HG03139 (cell line): ENCODE measurements at regions not wholly inside any gene's neighbourhood (a gene's known extent, or its start where the extent isn't known, plus 50 kb on each side); places are given as distances from the start of the nearest gene placed in this dataset.
"Not testable (repeated sequence)": the region's sequence is repeated elsewhere in the genome, so short reads cannot be mapped to it uniquely, and the experiment has no call there.

Experiments used
- ATAC-seq: cut with Tn5 transposase; IDR thresholded peaks from one replicate; pipeline ENCODE4 v1.9.1; 2021; ENCODE audit not compliant: unreplicated experiment

- ATAC-seq = no peak
Measured at GRCh38 chr4:131113273-131113672, 2017.3 kb downstream of the C4orf33 start.

GRCh38 chr4:131113704-131114103 is 2017.8 kb downstream of the C4orf33 start:
- no peak for ATAC-seq

DNA sequence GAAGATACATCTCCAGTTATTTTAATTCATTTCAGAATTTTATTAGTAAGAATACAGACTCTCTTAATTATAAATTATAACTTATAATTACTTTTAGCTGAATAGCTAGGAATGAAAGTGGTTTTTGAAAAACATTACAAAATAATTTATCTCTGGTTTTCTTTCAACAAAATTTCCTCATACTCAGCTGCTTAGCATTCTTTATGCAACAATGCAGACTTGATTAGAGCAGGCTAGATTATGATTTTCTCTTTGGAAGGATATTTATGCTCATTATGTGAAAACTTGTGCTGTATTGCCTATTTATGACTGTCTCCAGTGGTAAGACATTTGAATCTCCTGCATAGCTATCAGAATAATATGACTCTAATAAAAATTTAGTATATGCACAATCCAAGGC is 2023.7 kb downstream of the C4orf33 start:
- ATAC-seq = no peak

DNA sequence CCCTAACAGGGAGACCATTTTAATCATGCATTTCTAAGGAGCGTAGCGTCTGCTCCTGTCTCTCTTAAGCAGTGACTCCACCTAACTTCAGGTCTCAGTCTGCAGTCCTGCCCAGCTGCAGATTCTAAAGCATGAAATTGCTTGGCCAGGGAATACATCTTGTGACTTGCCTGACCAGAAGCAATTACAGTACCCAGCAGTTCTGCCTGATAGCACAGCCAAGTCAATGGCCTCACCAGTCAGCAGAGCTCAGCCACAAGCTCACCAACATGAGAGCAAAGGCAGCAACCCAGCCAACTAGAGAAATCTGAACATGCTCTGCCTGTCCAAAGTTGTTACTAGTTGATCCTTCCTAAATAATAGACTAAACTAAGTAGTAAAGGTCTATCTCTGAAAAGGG is 2011.9 kb upstream of the PCDH10 start:
- ATAC-seq = no peak

- no peak for ATAC-seq
Measured at GRCh38 chr4:131159261-131159660, 1989.8 kb upstream of the PCDH10 start.

DNA sequence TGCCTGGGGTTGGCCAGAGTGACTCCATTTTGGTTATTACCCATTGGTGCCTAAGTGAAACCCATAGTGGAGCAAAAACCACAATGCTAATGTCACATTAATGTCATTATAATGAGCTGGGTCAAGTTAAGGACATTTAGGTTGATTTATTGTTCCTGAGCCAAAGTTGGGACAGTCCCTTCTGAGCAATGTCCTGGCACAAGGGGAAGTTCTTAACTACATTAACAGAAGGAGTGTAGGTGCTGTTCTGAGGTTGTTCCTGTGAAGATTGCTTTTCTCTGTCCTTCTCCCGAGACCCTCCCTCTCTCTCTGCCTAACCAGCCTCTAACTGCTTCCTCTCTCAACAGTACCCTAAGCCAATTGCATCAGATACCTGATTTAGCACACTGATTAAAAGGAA is 1956.8 kb upstream of the PCDH10 start:
- ATAC-seq = no peak

GRCh38 chr4:131207589-131207988 is 1941.5 kb upstream of the PCDH10 start:
- no peak for ATAC-seq

DNA sequence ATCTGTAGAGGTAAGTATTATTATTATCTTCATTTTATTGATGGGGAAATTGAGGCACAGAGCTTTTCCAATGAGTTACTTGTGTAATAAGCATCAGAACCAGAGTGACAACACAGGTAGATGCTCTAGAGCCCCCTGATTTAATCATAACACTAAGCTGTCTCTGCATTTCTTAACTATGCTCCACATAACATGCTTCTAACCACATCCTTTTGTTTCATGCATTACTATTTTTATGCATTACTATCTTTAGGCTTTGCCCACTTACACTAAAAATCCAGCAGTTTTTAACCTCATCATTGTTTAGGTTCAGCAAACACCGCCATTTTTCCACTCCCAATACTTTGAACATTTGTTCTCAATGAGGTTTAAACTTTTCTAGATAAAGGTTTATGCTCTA is 1900.8 kb upstream of the PCDH10 start:
- ATAC-seq = no peak

DNA sequence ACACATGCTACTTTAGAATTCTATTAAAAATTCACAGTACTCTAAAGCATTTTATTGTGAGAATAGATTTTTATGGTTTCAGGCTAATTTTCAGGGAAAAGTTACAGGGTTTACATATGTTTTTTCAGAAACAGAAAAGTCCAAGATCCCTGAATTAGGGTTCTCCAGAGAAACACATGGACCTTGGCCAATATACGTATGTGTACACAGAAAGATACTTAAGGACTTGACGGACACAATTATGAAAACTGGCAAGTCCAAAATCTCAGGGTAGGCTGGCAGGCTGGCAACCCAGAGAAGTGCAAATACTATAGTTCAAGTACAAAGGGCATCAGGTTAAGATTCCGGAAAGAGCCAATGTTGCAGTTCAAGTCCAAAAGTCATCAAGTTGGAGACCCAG is 1897.8 kb upstream of the PCDH10 start:
- no peak for ATAC-seq

GRCh38 chr4:131257241-131257640 is 1891.9 kb upstream of the PCDH10 start:
- no peak for ATAC-seq

- ATAC-seq = no peak
Measured at GRCh38 chr4:131258361-131258760, 1890.7 kb upstream of the PCDH10 start.

GRCh38 chr4:131288441-131288840 is 1860.7 kb upstream of the PCDH10 start:
- no peak for ATAC-seq

- no peak for ATAC-seq
Measured at GRCh38 chr4:131296192-131296591, 1852.9 kb upstream of the PCDH10 start.

- no peak for ATAC-seq
Measured at GRCh38 chr4:131302108-131302507, 1847.0 kb upstream of the PCDH10 start.

DNA sequence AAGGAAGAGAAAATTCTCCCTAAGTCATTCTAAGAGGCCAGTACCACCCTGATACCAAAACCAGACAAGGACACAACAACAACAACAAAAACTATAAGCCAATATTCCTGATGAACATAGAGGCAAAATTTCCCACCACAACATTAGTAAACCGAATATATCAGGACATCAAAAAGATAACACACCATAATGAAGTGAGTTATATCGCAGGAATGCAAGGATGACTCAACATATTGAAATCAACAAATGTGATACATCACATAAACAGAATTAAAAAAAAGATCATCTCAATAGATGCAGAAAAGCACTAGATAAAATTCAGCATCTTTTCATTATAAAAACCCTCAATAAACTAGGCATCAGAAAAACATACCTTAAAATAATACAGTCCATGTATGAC is 1844.4 kb upstream of the PCDH10 start:
- no peak for ATAC-seq

DNA sequence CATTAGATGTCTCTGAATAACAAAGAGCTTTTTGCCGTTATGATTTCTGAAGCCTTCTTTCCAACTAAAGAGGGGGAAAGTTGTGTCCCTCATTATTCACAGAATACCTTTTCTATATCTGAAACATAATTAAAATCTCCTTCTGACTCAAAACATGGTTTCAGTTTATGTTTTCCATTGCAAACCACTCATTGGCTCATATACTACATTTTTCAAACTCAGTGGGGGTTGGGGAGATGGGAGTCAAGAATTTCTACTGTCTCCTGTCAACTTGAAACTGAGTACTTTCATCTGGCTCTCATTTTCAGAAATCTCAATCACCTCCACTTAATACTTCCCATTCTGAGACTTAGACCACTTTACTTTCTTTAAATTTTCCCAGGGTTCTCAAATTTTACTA is 1839.5 kb upstream of the PCDH10 start:
- ATAC-seq = no peak

DNA sequence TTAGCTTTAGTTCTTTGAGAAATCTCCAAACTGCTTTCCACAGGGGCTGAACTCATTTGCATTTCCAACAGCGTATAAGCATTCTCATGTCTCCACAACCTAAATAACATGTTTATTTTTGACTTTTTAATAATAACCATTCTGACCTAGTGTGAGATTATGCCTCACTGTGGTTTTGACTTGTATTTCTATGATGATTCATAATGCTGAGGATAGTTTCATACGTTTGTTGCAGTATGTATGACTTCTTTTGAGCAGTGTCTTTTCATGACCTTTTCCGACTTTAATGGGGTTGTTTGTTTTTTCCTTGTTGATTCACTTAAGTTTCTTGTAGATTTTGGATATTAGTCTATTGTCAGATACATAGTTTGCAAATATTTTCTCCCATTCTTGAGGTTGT is 1833.0 kb upstream of the PCDH10 start:
- no peak for ATAC-seq

DNA sequence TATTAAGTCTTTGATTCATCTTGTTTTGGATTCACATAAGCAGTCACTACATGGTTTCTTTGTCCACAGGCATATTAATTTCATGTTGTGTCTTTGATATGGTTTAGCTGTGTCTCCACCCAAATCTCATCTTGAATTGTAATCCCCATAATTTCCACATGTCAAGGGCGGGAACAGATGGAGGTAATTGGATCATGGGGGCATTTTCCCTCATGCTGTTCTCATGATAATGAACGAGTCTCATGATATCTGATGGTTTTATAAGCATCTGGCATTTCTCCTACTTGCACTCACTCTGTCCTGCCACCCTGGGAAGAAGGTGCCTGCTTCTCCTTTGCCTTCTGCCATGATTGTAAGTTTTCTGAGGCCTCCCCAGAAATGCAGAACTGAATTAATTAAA is 1811.2 kb upstream of the PCDH10 start:
- ATAC-seq = no peak

DNA sequence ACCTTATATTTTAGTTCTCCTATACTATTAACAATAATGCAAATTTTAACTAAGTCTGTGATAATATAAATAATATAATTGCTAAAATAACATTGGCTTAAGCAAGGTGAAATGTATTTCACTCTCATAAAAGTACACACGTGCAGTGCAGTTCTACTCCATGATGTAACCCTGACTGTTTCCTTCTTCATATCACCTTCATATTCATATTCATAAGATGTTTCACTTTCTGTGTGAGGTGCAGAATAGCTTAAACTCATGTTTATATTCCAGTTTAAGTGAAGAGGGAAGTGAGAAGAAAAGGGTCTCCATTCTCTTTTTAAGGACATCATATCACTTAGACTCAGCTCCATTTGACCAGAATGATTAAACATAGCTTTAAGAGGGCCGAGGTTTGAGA is 1810.0 kb upstream of the PCDH10 start:
- ATAC-seq = no peak

GRCh38 chr4:131344761-131345160 is 1804.3 kb upstream of the PCDH10 start:
- no peak for ATAC-seq

- ATAC-seq = no peak
Measured at GRCh38 chr4:131347816-131348215, 1801.3 kb upstream of the PCDH10 start.

GRCh38 chr4:131348263-131348662 is 1800.8 kb upstream of the PCDH10 start:
- no peak for ATAC-seq

GRCh38 chr4:131352371-131352770 is 1796.7 kb upstream of the PCDH10 start:
- not testable (repeated sequence) for ATAC-seq

DNA sequence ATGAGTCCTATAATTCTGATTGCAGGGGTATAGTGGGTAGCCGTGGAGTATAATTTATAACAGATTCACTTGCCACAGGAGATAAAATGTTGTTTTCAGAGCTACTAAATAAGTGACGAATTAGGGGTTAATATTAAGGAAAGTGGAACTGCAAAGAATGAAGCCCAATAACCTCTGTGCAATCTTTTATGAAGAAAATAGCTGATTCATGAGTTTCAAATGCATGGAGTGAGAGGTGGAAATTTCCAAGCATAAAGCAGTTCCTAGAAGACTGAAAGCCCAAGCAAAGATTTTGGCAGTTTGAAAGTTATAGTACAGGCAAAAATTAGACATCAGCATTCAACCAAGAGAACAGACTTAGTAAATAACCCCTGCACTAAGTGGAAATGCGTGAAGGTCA is 1782.4 kb upstream of the PCDH10 start:
- no peak for ATAC-seq
